ENCODE measurements at regions not wholly inside any gene's neighbourhood (a gene's known extent, or its start where the extent isn't known, plus 50 kb on each side); places are given as distances from the start of the nearest gene placed in this dataset.

GRCh38 chr16:80034469-80034826 is 433.9 kb upstream of the MAF start:
- ATAC-seq (no peak), DNase-seq (no peak)
- Mint-ChIP-seq H3K27me3 (peaks cover 0 to 4% (median 0%) of the 10 kb centered on the region in 5 donors), H3K9me3 (peaks cover 0 to 20% (median 6%) of the 10 kb centered on the region in 9 donors), H3K36me3 (no peaks in the 10 kb centered on the region), H3K4me3 (no peak overlapping the region), H3K4me1 (no peaks in the 10 kb centered on the region), H3K27ac (no peak overlapping the region)
- POLR2A ChIA-PET, result no interaction called here

- ATAC-seq (no peak), DNase-seq (no peak)
- POLR2A ChIA-PET, result no interaction called here
- H3K27ac Mint-ChIP-seq, result no peak overlapping the region
- no peaks in the 10 kb centered on the region for H3K36me3 Mint-ChIP-seq
- H3K4me3 Mint-ChIP-seq, result no peak overlapping the region
- H3K27me3 Mint-ChIP-seq, result peaks cover 0 to 5% (median 0%) of the 10 kb centered on the region in 5 donors
- H3K9me3 Mint-ChIP-seq, result peaks cover 0 to 20% (median 6%) of the 10 kb centered on the region in 9 donors
- H3K4me1 Mint-ChIP-seq, result no peaks in the 10 kb centered on the region
Observed at GRCh38 chr16:80033783-80034468, 433.4 kb upstream of the MAF start.

GRCh38 chr16:80029761-80030481 is 429.4 kb upstream of the MAF start:
- peaks cover 5 to 14% (median 9%) of the 10 kb centered on the region in 4 donors for H3K4me1 Mint-ChIP-seq
- no peak overlapping the region for H3K4me3 Mint-ChIP-seq
- peaks cover 0 to 5% (median 3%) of the 10 kb centered on the region in 5 donors for H3K27me3 Mint-ChIP-seq
- H3K9me3 Mint-ChIP-seq, result peaks cover 0 to 20% (median 9%) of the 10 kb centered on the region in 9 donors
- H3K36me3 Mint-ChIP-seq, result no peaks in the 10 kb centered on the region
- POLR2A ChIA-PET, result no interaction called here
- no peak for ATAC-seq
- no peak overlapping the region for H3K27ac Mint-ChIP-seq
- DNase-seq, result no peak

GRCh38 chr16:80029381-80029630 is 428.8 kb upstream of the MAF start:
- DNase-seq (no peak), ATAC-seq (no peak)
- H3K4me1 Mint-ChIP-seq, result peaks cover 5 to 14% (median 9%) of the 10 kb centered on the region in 4 donors
- no peak overlapping the region for H3K27ac Mint-ChIP-seq
- POLR2A ChIA-PET, result no interaction called here
- H3K36me3 Mint-ChIP-seq, result no peaks in the 10 kb centered on the region
- peaks cover 0 to 9% (median 3%) of the 10 kb centered on the region in 5 donors for H3K27me3 Mint-ChIP-seq
- H3K9me3 Mint-ChIP-seq, result peaks cover 0 to 20% (median 9%) of the 10 kb centered on the region in 9 donors
- no peak overlapping the region for H3K4me3 Mint-ChIP-seq

GRCh38 chr16:80028581-80029380 is 428.2 kb upstream of the MAF start:
- DNase-seq (no peak), ATAC-seq (no peak)
- POLR2A ChIA-PET, result no interaction called here
- H3K4me1 Mint-ChIP-seq, result peaks cover 5 to 14% (median 9%) of the 10 kb centered on the region in 4 donors
- no peak overlapping the region for H3K27ac Mint-ChIP-seq
- H3K9me3 Mint-ChIP-seq, result peaks cover 0 to 15% (median 9%) of the 10 kb centered on the region in 9 donors
- H3K27me3 Mint-ChIP-seq, result peaks cover 0 to 9% (median 3%) of the 10 kb centered on the region in 5 donors
- H3K36me3 Mint-ChIP-seq, result no peaks in the 10 kb centered on the region
- H3K4me3 Mint-ChIP-seq, result no peak overlapping the region

- Mint-ChIP-seq H3K4me1 (peaks cover 5 to 14% (median 9%) of the 10 kb centered on the region in 4 donors), H3K27me3 (peaks cover 0 to 9% (median 3%) of the 10 kb centered on the region in 5 donors), H3K4me3 (peak overlapping the region; percentile 4 to 69 (median 52)), H3K27ac (peak overlapping the region in 6 of 10 donors; percentile 6 to 52 (median 32)), H3K9me3 (peaks cover 0 to 4% (median 0%) of the 10 kb centered on the region in 9 donors), H3K36me3 (no peaks in the 10 kb centered on the region)
- DNase-seq, result peak in 7 of 10 donors; percentile 1 to 20 (median 3)
- ATAC-seq, result peak; percentile 33 to 72
- POLR2A ChIA-PET, result no interaction called here
Observed at GRCh38 chr16:80027007-80027965, 426.7 kb upstream of the MAF start.

- H3K27ac Mint-ChIP-seq, result no peak overlapping the region
- ATAC-seq (no peak), DNase-seq (no peak)
- H3K4me3 Mint-ChIP-seq, result no peak overlapping the region
- H3K27me3 Mint-ChIP-seq, result peaks cover 0 to 9% (median 3%) of the 10 kb centered on the region in 5 donors
- peaks cover 0 to 4% (median 0%) of the 10 kb centered on the region in 9 donors for H3K9me3 Mint-ChIP-seq
- peaks cover 5 to 14% (median 9%) of the 10 kb centered on the region in 4 donors for H3K4me1 Mint-ChIP-seq
- POLR2A ChIA-PET, result no interaction called here
- no peaks in the 10 kb centered on the region for H3K36me3 Mint-ChIP-seq
Observed at GRCh38 chr16:80025236-80025635, 424.7 kb upstream of the MAF start.

GRCh38 chr16:80024443-80024842 is 423.9 kb upstream of the MAF start:
- peaks cover 5 to 14% (median 9%) of the 10 kb centered on the region in 4 donors for H3K4me1 Mint-ChIP-seq
- no peak overlapping the region for H3K27ac Mint-ChIP-seq
- no peaks in the 10 kb centered on the region for H3K36me3 Mint-ChIP-seq
- peaks cover 0 to 4% (median 0%) of the 10 kb centered on the region in 9 donors for H3K9me3 Mint-ChIP-seq
- no peak for ATAC-seq
- peaks cover 0 to 9% (median under 1%) of the 10 kb centered on the region in 5 donors for H3K27me3 Mint-ChIP-seq
- POLR2A ChIA-PET, result no interaction called here
- no peak overlapping the region for H3K4me3 Mint-ChIP-seq
- no peak for DNase-seq

- peaks cover 0 to 9% (median 0%) of the 10 kb centered on the region in 5 donors for H3K27me3 Mint-ChIP-seq
- no peak overlapping the region for H3K4me3 Mint-ChIP-seq
- DNase-seq (no peak), ATAC-seq (no peak)
- H3K27ac Mint-ChIP-seq, result no peak overlapping the region
- peaks cover 5 to 14% (median 9%) of the 10 kb centered on the region in 4 donors for H3K4me1 Mint-ChIP-seq
- peaks cover 0 to 4% (median 0%) of the 10 kb centered on the region in 9 donors for H3K9me3 Mint-ChIP-seq
- no peaks in the 10 kb centered on the region for H3K36me3 Mint-ChIP-seq
- POLR2A ChIA-PET, result no interaction called here
Observed at GRCh38 chr16:80023865-80024264, 423.3 kb upstream of the MAF start.

GRCh38 chr16:80019395-80019794 is 418.9 kb upstream of the MAF start:
- Mint-ChIP-seq H3K4me1 (no peaks in the 10 kb centered on the region), H3K27me3 (peaks cover 0 to under 1% (median 0%) of the 10 kb centered on the region in 5 donors), H3K36me3 (no peaks in the 10 kb centered on the region), H3K9me3 (no peaks in the 10 kb centered on the region), H3K4me3 (no peak overlapping the region), H3K27ac (no peak overlapping the region)
- DNase-seq (no peak), ATAC-seq (no peak)
- POLR2A ChIA-PET, result no interaction called here

- no peaks in the 10 kb centered on the region for H3K27me3 Mint-ChIP-seq
Observed at GRCh38 chr16:80018466-80018865, 417.9 kb upstream of the MAF start.

GRCh38 chr16:80016731-80017326 is 416.3 kb upstream of the MAF start:
- Mint-ChIP-seq H3K27me3 (no peaks in the 10 kb centered on the region), H3K4me3 (no peak overlapping the region), H3K4me1 (no peaks in the 10 kb centered on the region), H3K27ac (no peak overlapping the region), H3K9me3 (no peaks in the 10 kb centered on the region), H3K36me3 (no peaks in the 10 kb centered on the region)
- no peak for DNase-seq
- no peak for ATAC-seq
- POLR2A ChIA-PET, result interaction anchor here (0.5 kb wide), 1 partner anchor 1609 kb away, joined by 3 read pairs; no protein-coding TSS in a partner anchor

More at GRCh38 chr16:80018466-80018865, 417.9 kb upstream of the MAF start:
- H3K9me3 Mint-ChIP-seq, result no peaks in the 10 kb centered on the region
- DNase-seq, result no peak
- H3K4me3 Mint-ChIP-seq, result no peak overlapping the region
- H3K36me3 Mint-ChIP-seq, result no peaks in the 10 kb centered on the region
- POLR2A ChIA-PET, result no interaction called here
- H3K27ac Mint-ChIP-seq, result no peak overlapping the region
- no peak for ATAC-seq
- H3K4me1 Mint-ChIP-seq, result no peaks in the 10 kb centered on the region

All from naive thymus-derived CD8-positive, alpha-beta T cell (primary cell).